Activated CD8-positive, alpha-beta T cell treated with anti-CD3 and anti-CD28 coated beads for 36 hours (primary cell): ENCODE measurements at regions not wholly inside any gene's neighbourhood (a gene's known extent, or its start where the extent isn't known, plus 50 kb on each side); places are given as distances from the start of the nearest gene placed in this dataset.
"Not testable (repeated sequence)": the region's sequence is repeated elsewhere in the genome, so short reads cannot be mapped to it uniquely, and the experiment has no call there.

Source experiments
- ATAC-seq: fragments of 200-7000 bp; cut with Tn5 transposase; one replicate; pipeline ENCODE4 v1.10.0; 2021; ENCODE audit warnings: mild to moderate bottlenecking, moderate library complexity
- CTCF ChIA-PET: fragments of 350-600 bp; sonication (Branson Sonifier 250); formaldehyde crosslinking; loops from one replicate; lab custom pipeline; 2021; ENCODE audit warnings: antibody characterized with exemption; lab: Charles Lee
- POLR2A ChIA-PET: fragments of 350-600 bp; sonication (Branson Sonifier 250); formaldehyde crosslinking; loops from one replicate; lab custom pipeline; 2021; ENCODE audit warnings: antibody characterized with exemption; lab: Charles Lee
- DNase-seq: peaks from one replicate; pipeline ENCODE4 v3.0.0-alpha.2; 2020
- H3K27ac Mint-ChIP-seq: one replicate; pipeline ENCODE4 v1.8.0; 2021; ENCODE audit warnings: mild to moderate bottlenecking, mixed read lengths
- H3K27me3 Mint-ChIP-seq: one replicate; pipeline ENCODE4 v1.8.0; 2021; ENCODE audit warnings: mixed read lengths
- H3K36me3 Mint-ChIP-seq: one replicate; pipeline ENCODE4 v1.8.0; 2021; ENCODE audit warnings: low read depth, mixed read lengths
- H3K4me1 Mint-ChIP-seq: one replicate; pipeline ENCODE4 v1.8.0; 2021; ENCODE audit warnings: low read depth, mixed read lengths
- H3K4me3 Mint-ChIP-seq: one replicate; pipeline ENCODE4 v1.8.0; 2021; ENCODE audit warnings: mild to moderate bottlenecking, moderate library complexity, mixed read lengths
- H3K9me3 Mint-ChIP-seq: one replicate; pipeline ENCODE4 v1.8.0; 2021; ENCODE audit warnings: mixed read lengths
- intact Hi-C: fragments of 100-400 bp; cut with micrococcal nuclease; formaldehyde crosslinking; loops from one replicate; pipeline ENCODE4 v1.10.0; 2022
- TF ChIP-seq, protein P1 (sequence below): fragments of 200-600 bp; IDR thresholded peaks from one replicate; pipeline ENCODE4 v1.8.0; 2022; ENCODE audit warnings: antibody characterized with exemption, mild to moderate bottlenecking

DNA sequence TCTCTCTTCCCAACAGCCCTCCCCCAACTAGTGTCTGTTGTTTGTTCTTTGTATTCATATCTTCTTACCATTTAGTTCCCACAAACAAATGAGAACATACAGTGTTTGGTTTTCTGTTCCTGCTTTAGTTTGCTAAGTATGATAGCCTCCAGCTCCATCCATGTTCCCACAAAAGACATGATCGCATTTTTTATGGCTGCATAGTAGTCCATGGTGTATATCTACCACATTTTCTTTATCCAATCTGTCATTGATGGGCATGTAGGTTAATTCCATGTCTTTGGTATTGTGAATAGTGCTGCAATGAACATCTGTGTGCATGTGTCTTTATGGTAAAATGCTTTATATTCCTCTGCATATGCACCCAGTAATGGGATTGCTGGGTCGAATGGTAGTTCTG, 283.9 kb upstream of the FGF13 start:
- POLR2A ChIA-PET: no interaction called here
- no peak for ATAC-seq
- H3K4me1 Mint-ChIP-seq: no peaks in the 10 kb centered on the region
- H3K27me3 Mint-ChIP-seq: no peaks in the 10 kb centered on the region
- no peak overlapping the region for H3K4me3 Mint-ChIP-seq
- no peak for DNase-seq
- no peak overlapping the region for H3K27ac Mint-ChIP-seq
- H3K9me3 Mint-ChIP-seq: no peaks in the 10 kb centered on the region
- CTCF ChIA-PET: no interaction called here
- no peaks in the 10 kb centered on the region for H3K36me3 Mint-ChIP-seq
- TF ChIP-seq, protein P1, sequence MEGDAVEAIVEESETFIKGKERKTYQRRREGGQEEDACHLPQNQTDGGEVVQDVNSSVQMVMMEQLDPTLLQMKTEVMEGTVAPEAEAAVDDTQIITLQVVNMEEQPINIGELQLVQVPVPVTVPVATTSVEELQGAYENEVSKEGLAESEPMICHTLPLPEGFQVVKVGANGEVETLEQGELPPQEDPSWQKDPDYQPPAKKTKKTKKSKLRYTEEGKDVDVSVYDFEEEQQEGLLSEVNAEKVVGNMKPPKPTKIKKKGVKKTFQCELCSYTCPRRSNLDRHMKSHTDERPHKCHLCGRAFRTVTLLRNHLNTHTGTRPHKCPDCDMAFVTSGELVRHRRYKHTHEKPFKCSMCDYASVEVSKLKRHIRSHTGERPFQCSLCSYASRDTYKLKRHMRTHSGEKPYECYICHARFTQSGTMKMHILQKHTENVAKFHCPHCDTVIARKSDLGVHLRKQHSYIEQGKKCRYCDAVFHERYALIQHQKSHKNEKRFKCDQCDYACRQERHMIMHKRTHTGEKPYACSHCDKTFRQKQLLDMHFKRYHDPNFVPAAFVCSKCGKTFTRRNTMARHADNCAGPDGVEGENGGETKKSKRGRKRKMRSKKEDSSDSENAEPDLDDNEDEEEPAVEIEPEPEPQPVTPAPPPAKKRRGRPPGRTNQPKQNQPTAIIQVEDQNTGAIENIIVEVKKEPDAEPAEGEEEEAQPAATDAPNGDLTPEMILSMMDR: no peak
- intact Hi-C loops: no loop called here

- H3K4me1 Mint-ChIP-seq, DNase-seq, H3K4me3 Mint-ChIP-seq, H3K27ac Mint-ChIP-seq, H3K9me3 Mint-ChIP-seq, H3K36me3 Mint-ChIP-seq, ATAC-seq, CTCF ChIA-PET, H3K27me3 Mint-ChIP-seq, POLR2A ChIA-PET, intact Hi-C loops: not testable (repeated sequence)
Observed at GRCh38 chrX:138990425-138990824, 278.9 kb upstream of the FGF13 start.

- TF ChIP-seq, protein P1: no peak
- ATAC-seq (no peak), DNase-seq (no peak)
- intact Hi-C loops: no loop called here
- CTCF ChIA-PET: no interaction called here
- Mint-ChIP-seq H3K4me3 (no peak overlapping the region), H3K4me1 (no peaks in the 10 kb centered on the region), H3K36me3 (no peaks in the 10 kb centered on the region), H3K27ac (no peak overlapping the region), H3K9me3 (no peaks in the 10 kb centered on the region), H3K27me3 (no peaks in the 10 kb centered on the region)
- POLR2A ChIA-PET: no interaction called here
Observed at GRCh38 chrX:138986866-138987265, 275.3 kb upstream of the FGF13 start.

- H3K4me3 Mint-ChIP-seq: no peak overlapping the region
- H3K27ac Mint-ChIP-seq: no peak overlapping the region
- DNase-seq (no peak), ATAC-seq (no peak)
- POLR2A ChIA-PET: no interaction called here
- H3K36me3 Mint-ChIP-seq: no peaks in the 10 kb centered on the region
- intact Hi-C loops: no loop called here
- no peaks in the 10 kb centered on the region for H3K27me3 Mint-ChIP-seq
- CTCF ChIA-PET: no interaction called here
- H3K4me1 Mint-ChIP-seq: no peaks in the 10 kb centered on the region
- TF ChIP-seq, protein P1: no peak
- no peaks in the 10 kb centered on the region for H3K9me3 Mint-ChIP-seq
Observed at GRCh38 chrX:138986235-138986634, 274.7 kb upstream of the FGF13 start.

- ChIA-PET POLR2A (no interaction called here), CTCF (no interaction called here)
- intact Hi-C loops: no loop called here
- Mint-ChIP-seq H3K4me1 (no peaks in the 10 kb centered on the region), H3K9me3 (no peaks in the 10 kb centered on the region), H3K36me3 (no peaks in the 10 kb centered on the region), H3K27ac (no peak overlapping the region), H3K27me3 (no peaks in the 10 kb centered on the region), H3K4me3 (no peak overlapping the region)
- TF ChIP-seq, protein P1: no peak
- DNase-seq (no peak), ATAC-seq (no peak)
Observed at GRCh38 chrX:138982365-138982764, 270.8 kb upstream of the FGF13 start.

DNA sequence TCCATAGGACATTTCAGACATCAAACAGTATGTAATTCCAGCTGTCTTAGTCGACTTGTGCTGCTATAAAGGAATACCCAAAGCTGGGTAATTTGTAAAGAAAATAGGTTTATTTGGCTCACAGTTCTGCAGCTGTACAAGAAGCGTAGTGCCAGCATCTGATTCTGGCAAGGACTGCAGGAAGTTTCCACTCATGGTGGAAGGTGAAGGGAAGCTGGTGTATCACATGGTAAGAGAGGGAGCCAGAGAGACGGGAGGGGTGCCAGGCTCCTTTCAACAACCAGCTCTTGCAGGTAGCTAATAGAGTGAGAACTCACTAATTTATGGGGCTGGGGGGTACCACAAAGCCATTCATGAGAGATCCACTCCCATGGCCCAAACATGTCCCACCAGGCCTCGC, 253.0 kb upstream of the FGF13 start:
- intact Hi-C loops: no loop called here
- no peaks in the 10 kb centered on the region for H3K4me1 Mint-ChIP-seq
- H3K27ac Mint-ChIP-seq: no peak overlapping the region
- ChIA-PET CTCF (no interaction called here), POLR2A (no interaction called here)
- peaks cover 1% of the 10 kb centered on the region for H3K9me3 Mint-ChIP-seq
- DNase-seq: no peak
- TF ChIP-seq, protein P1: no peak
- no peaks in the 10 kb centered on the region for H3K36me3 Mint-ChIP-seq
- no peak overlapping the region for H3K4me3 Mint-ChIP-seq
- H3K27me3 Mint-ChIP-seq: no peaks in the 10 kb centered on the region
- no peak for ATAC-seq

GRCh38 chrX:138962419-138962818, 250.9 kb upstream of the FGF13 start:
- ATAC-seq, H3K9me3 Mint-ChIP-seq, H3K27me3 Mint-ChIP-seq, POLR2A ChIA-PET, H3K4me3 Mint-ChIP-seq, H3K4me1 Mint-ChIP-seq, DNase-seq, CTCF ChIA-PET, H3K36me3 Mint-ChIP-seq, intact Hi-C loops, H3K27ac Mint-ChIP-seq: not testable (repeated sequence)
